ENCODE measurements at regions not wholly inside any gene's neighbourhood (a gene's known extent, or its start where the extent isn't known, plus 50 kb on each side); places are given as distances from the start of the nearest gene placed in this dataset.

DNA sequence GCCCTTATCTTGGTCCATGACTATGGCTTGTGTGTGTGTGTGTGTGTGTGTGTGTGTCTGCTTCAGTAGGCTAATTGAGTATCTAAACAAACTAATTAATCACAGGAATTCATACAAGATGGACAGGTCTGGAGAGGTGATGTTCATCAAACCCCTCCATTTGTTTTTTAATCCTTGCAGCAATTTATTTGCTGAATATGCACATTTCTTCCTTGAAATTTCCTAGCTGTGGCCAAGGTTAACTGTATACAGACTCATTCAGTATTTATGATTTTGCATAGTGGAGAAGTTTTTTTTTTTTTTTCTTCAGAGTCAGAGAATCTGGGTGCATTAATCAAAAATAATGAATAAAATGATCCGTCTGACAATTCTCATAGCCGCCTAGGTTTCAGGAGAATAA lies 74.7 kb upstream of the TSHZ3 start:
- DNase-seq (ENCODE audit: insufficient read length): no peak
- FAIRE-seq: no peak
- TF ChIP-seq POLR2AphosphoS5 (IDR thresholded peaks at IDR 0.05; ENCODE audit: low read depth, low read length): no peak

DNA sequence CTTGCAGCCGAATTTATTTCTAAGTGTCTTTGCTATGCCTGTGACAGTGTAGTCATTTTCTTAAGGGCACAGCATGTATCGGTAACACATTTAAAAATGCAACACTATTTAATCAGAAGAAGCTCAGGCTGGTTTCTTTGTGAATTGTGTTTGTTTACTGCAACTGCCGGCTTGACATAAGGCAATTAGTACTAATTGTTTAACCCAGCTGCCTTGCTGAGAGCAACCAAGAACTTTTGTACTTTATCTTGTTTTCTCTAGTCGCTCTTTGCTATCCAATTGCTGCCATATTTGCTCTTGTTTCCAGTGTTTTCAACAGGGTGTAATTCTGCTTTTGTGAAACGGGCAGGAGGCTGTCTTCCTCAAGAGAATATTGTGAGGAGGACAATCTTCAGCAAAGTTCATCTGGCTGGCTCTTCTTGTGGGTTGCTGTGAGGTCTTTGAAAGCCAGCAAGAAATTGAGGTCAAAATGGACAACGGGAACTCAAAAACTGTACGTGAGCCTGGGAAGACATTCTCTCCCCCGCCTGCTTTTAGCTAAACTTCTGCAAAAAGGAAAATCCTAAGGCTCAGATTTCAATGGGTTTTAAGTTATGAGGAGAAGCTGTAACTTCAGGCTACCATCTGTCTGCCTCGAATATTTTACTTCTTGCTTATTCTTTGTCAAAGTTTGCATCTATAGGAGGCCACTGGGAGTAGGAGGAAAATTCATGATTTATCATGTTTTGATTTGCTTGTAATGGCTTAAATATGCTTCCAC lies 75.8 kb upstream of the TSHZ3 start:
- FAIRE-seq (no peak), DNase-seq (ENCODE audit: insufficient read length) (no peak)
- TF ChIP-seq TAF1 (IDR thresholded peaks at IDR 0.05; ENCODE audit: borderline replicate concordance, low read depth, low read length) (no peak), POLR2A (IDR thresholded peaks at IDR 0.05; ENCODE audit: low read depth, low read length) (no peak), POLR2AphosphoS5 (IDR thresholded peaks at IDR 0.05; ENCODE audit: low read depth, low read length) (no peak)

DNA sequence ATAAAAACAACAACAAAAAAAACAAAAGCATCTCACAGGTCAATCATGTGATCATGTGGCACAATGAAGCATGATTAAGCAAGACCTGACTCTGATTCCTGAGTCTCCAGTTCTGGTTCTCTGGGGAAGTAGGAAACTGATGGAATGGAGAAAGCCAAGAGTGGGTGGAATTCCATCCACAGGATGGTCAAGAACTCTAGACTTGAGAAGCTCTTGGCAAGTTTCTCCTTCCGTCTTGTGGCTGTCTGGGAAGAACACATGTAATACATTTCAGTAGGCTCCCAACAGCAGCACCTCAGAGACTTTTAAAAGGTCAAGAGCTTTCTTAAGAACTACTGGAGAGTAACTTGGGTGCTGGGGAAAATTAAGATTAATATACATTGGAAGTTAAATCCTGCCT lies 78.6 kb upstream of the TSHZ3 start:
- no peak for FAIRE-seq
- TF ChIP-seq POLR2A (IDR thresholded peaks at IDR 0.05; ENCODE audit: low read depth, low read length): no peak
- DNase-seq (ENCODE audit: insufficient read length): no peak

DNA sequence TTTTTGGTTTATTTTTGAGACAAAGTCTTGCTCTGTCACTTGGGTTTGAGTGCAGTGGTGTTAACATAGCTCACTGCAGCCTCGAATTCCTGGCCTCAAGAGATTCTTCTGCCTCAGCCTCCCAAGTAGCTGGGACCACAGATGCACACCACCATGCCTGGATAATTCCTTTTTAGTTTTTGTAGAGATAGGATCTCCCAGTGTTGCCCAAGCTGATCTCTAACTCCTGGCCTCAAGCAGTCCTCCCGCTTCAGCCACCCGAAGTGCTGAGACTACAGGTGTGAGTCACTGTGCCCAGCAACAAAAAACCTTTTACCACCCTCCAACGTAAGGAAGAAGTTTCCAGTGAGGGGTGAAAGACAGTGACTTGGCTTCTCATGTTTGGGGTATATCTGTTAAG lies 81.1 kb upstream of the TSHZ3 start:
- no peak for FAIRE-seq
- no peak for TF ChIP-seq POLR2A (IDR thresholded peaks at IDR 0.05; ENCODE audit: low read depth, low read length)
- no peak for DNase-seq (ENCODE audit: insufficient read length)

DNA sequence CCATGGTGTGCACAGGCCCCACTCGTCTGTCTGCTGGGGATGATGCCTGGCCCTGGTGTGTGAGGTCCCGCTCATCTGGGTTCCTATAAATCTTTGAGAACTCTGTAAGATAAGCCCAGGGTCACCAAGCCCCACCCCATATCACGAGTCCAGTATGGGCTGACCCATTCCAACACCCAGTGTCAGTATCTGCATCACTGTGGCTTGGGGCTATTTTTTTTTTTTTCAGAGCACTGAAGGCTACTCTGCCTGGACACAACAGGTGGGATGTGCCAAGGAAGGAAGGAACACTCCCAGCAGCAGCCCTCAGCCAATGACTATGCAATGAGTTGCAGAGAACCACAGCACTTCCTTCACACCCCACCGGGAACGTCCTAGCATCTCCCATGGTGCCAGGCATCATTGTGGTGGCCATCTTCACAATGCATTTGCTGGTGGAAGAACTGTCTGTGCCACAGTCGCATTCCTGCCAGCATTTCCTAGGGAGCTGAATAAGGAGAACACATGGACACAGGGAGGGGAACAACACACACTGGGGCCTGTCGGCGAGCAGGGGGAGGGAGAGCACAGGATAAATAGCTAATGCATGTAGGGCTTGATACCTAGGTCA lies 83.1 kb upstream of the TSHZ3 start:
- no peak for DNase-seq (ENCODE audit: insufficient read length)
- no peak for FAIRE-seq
- TF ChIP-seq TAF1 (IDR thresholded peaks at IDR 0.05; ENCODE audit: borderline replicate concordance, low read depth, low read length) (no peak), POLR2AphosphoS5 (IDR thresholded peaks at IDR 0.05; ENCODE audit: low read depth, low read length) (no peak)

DNA sequence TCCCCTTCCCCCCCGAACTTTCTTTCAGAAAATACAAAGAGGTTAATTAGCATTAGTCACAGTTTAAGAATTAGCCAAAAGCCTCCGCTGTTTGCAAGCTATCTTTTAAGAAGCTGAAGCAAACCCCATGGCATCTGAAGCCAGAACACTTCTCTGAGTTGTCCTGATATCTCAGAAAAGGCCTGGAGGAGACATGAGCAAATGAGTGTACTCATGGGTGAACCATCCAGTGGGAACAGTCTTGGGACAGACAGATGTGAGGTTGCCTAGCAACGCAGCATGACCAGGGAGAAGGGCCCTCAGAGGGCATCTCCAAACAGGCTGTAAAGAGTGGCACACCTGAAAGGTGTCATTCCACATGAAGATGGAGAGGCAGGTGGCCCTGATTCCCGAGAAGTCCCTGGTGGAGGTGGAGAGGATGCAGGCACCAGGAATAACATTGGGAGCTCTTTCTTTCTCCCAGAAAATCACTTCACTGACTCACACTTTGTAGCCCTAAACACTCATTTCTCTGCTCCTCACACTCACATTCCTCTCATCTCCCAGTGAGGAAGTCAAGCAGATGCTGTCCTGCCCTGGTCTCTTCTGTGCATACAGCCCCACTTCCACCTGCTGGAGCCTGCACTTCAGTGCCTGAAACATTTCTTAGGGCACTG lies 87.0 kb upstream of the TSHZ3 start:
- DNase-seq (ENCODE audit: insufficient read length): no peak
- no peak for TF ChIP-seq POLR2AphosphoS5 (IDR thresholded peaks at IDR 0.05; ENCODE audit: low read depth, low read length)
- no peak for TF ChIP-seq TAF1 (IDR thresholded peaks at IDR 0.05; ENCODE audit: borderline replicate concordance, low read depth, low read length)
- TF ChIP-seq POLR2A (IDR thresholded peaks at IDR 0.05; ENCODE audit: low read depth, low read length): no peak
- FAIRE-seq: no peak

DNA sequence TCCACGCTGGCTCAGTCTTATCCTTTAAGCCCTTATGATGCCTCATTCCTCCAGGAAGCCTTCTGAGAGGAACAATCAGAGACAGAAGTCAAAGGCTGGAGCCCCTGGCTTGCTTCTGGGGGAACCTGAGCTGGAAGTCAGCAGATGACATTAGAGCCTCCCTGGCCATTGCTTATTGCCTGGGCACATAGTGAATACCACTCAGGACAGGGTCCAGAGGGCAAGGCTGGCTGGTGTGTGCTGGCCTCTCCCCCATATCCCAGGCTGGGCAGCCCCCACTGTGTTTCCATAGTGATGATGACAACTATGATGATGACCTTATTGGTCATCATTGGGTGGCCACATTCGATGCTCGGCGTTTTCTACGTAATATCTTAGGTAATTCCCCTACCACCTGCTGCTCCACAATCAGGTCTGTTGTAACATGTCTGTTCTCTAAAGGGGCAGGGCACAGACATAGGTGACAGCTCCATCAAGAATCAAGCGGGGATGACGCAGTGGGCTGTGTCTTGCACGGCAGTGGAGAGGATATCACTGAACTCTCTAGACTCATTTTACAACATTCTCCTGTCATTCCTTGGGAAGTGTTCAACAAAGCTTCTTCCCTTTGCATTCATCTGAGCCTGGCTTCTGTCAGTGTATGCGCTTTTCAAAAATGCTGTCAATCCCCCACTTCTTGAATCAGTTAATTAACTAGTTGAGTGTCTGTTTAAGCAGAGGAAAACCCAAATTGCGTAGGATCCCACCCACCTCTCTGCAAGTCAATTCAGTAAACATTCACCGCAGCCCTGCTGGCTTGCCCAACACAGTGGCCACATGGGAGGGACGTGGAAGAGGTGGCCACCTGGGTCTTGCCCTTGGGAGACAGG lies 89.4 kb upstream of the TSHZ3 start:
- FAIRE-seq (no peak), DNase-seq (ENCODE audit: insufficient read length) (no peak)
- TF ChIP-seq POLR2A (IDR thresholded peaks at IDR 0.05; ENCODE audit: low read depth, low read length): no peak
- TF ChIP-seq TAF1 (IDR thresholded peaks at IDR 0.05; ENCODE audit: borderline replicate concordance, low read depth, low read length): no peak

DNA sequence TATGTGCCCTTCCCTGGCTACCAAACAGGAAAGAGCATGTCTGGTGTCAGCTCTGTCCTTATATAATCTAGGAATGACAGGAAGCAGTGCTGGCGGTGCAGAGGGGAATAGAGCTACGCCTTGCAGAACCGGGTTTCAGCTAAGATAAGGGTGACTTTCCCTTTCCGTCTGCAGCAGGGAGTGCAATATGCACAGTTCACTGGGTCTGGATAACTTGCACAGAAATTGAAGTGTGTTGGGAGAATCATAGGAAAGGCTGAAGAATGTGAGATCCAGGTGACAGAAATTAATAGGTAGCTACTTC lies 90.0 kb upstream of the TSHZ3 start:
- TF ChIP-seq TAF1 (IDR thresholded peaks at IDR 0.05; ENCODE audit: borderline replicate concordance, low read depth, low read length) (no peak), POLR2AphosphoS5 (IDR thresholded peaks at IDR 0.05; ENCODE audit: low read depth, low read length) (no peak), POLR2A (IDR thresholded peaks at IDR 0.05; ENCODE audit: low read depth, low read length) (no peak)
- DNase-seq (ENCODE audit: insufficient read length) (no peak), FAIRE-seq (no peak)

DNA sequence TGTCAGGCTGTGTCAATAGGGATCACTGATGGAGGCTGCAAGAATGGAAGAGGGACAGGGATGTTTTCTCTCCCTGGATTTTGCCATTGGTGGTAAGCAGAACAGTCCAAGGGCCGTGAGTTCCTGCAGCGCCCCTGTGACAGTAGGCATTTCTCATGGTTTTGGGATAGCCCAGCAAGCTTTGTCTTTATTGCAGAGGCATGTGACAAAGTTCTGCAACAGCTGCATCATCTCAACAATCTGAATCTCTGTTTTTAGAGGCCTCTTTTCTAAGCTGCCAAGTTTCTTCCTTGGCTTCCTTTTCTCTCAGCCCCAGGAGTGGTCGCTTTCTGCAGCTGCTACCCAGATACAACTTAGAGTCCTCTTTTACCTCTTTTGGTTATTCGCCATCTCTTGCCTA lies 95.7 kb upstream of the TSHZ3 start:
- no peak for DNase-seq (ENCODE audit: insufficient read length)
- FAIRE-seq: no peak
- TF ChIP-seq TAF1 (IDR thresholded peaks at IDR 0.05; ENCODE audit: borderline replicate concordance, low read depth, low read length): no peak
- no peak for TF ChIP-seq POLR2AphosphoS5 (IDR thresholded peaks at IDR 0.05; ENCODE audit: low read depth, low read length)
- TF ChIP-seq POLR2A (IDR thresholded peaks at IDR 0.05; ENCODE audit: low read depth, low read length): no peak

DNA sequence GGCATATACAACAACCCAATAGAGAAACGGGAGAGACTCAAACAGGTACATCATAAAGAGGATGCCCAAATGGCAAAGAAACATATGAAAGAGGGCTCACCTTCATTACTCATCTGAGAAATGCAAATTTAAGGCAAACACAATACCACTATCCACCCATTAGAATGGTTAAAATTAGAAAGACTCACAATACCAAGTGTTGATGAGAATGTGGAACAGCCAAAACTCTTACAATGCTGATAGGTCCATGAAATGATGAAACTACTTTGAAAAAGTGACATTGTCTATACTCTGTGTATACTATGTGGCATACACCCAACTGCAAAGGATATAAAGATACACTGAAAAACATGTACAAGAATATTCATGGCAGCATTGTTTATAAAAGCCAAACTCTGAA lies 96.2 kb upstream of the TSHZ3 start:
- no peak for TF ChIP-seq POLR2A (IDR thresholded peaks at IDR 0.05; ENCODE audit: low read depth, low read length)
- no peak for TF ChIP-seq POLR2AphosphoS5 (IDR thresholded peaks at IDR 0.05; ENCODE audit: low read depth, low read length)
- TF ChIP-seq TAF1 (IDR thresholded peaks at IDR 0.05; ENCODE audit: borderline replicate concordance, low read depth, low read length): no peak
- DNase-seq (ENCODE audit: insufficient read length) (no peak), FAIRE-seq (no peak)

DNA sequence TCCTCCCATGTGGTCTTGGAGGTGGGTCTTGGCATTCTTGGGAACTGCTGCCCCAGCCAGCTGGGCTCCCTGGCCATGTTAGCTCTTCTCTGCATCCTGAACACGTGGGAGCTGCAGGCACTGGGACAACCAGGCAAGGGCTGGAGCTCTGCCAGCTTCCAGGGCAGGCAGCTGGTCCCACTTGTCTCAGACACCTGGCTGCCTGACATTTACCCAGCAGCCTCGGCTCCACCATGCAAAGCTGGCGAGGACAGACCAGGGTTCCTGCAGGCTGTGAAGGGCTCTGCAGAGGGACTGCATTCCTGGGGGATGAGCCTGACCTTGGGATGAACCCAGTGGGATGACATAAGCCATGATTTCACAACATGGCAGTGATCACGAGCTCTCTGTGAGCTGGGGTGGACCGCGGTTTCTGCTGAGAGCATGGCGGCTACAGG lies 99.0 kb upstream of the TSHZ3 start:
- FAIRE-seq: no peak

DNA sequence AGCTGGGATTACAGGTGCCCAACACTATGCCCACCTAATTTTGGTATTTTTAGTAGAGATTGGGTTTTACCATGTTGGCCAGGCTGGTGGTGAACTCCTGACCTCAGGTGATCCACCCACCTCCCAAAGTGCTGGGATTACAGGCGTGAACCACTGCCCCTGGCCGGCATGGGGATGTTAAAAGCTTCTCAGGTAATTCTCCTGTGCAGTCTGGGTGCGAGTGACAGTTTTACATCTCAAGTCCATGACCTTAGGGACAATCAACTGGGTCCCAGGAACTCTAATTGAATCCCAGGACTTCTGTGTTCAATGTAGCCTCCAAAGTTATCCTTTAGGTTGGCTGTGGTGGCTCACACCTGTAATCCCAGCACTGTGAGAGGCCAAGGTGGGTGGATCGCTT lies 100.1 kb upstream of the TSHZ3 start:
- FAIRE-seq: no peak
- TF ChIP-seq TAF1 (IDR thresholded peaks at IDR 0.05; ENCODE audit: borderline replicate concordance, low read depth, low read length) (no peak), POLR2AphosphoS5 (IDR thresholded peaks at IDR 0.05; ENCODE audit: low read depth, low read length) (no peak), POLR2A (IDR thresholded peaks at IDR 0.05; ENCODE audit: low read depth, low read length) (no peak)
- no peak for DNase-seq (ENCODE audit: insufficient read length)

More for the DNA sequence above, 99.0 kb upstream of the TSHZ3 start:
- no peak for DNase-seq (ENCODE audit: insufficient read length)
- TF ChIP-seq POLR2AphosphoS5 (IDR thresholded peaks at IDR 0.05; ENCODE audit: low read depth, low read length): no peak
- no peak for TF ChIP-seq POLR2A (IDR thresholded peaks at IDR 0.05; ENCODE audit: low read depth, low read length)
- no peak for TF ChIP-seq TAF1 (IDR thresholded peaks at IDR 0.05; ENCODE audit: borderline replicate concordance, low read depth, low read length)

Measured in GM12892 (cell line).